ENCODE measurements at regions not wholly inside any gene's neighbourhood (a gene's known extent, or its start where the extent isn't known, plus 50 kb on each side); places are given as distances from the start of the nearest gene placed in this dataset.

DNA sequence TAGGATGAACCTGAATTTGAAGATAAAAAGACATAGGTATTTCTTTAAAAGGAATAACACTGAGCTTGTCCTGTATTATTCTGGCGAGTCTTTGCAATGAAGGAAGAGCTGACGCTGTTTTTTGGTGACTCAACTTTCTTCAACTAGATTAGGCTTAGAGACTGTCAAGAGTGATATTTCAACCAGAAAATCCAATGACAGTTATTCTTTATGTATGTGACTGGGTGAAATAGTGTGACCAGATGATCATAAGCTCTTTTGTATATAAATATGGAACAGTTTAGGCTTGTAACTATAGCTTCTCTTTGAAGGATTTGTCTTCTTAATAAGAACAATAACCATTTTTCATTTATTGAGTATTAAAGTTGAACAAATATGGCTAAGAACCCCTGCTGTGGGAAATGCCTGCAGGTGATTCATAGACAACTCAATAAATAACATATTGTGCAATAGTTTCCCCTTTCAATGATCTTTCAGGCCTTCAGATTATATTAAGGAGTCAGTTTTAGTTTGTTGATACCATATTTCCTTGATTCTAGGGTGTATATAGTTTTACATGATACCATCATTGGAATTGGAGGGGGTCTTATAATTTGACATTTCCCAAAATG, 265.6 kb upstream of the JAG1 start:
- CTCF ChIA-PET: interaction anchor here (0.6 to 1.6 kb wide), 5 partner anchors 10 to 335 kb away, joined by 3 to 5 read pairs (median 3); no protein-coding TSS in a partner anchor
- ATAC-seq (no peak), DNase-seq (ENCODE audit: low read depth, low spot score) (no peak), FAIRE-seq (no peak)
- Histone ChIP-seq H4K20me1 (ENCODE audit: control insufficient read depth, insufficient read depth) (no peaks in the 10 kb centered on the region), H3K9ac (ENCODE audit: control insufficient read depth, insufficient read depth, low read length) (no peak overlapping the region), H3K9me3 (replicated peaks; ENCODE audit: control insufficient read depth, insufficient read depth, low read length) (no peaks in the 10 kb centered on the region), H2AFZ (ENCODE audit: control insufficient read depth, low read depth, low read length) (no peak overlapping the region), H3K36me3 (ENCODE audit: control insufficient read depth in 2 of 2, insufficient read depth in 2 of 2, low read length in 1 of 2) (no peaks in the 10 kb centered on the region), H3K79me2 (ENCODE audit: control insufficient read depth, insufficient read depth, low read length) (no peaks in the 10 kb centered on the region), H3K27ac (ENCODE audit: control insufficient read depth, insufficient read depth) (no peak overlapping the region), H3K4me1 (ENCODE audit: control insufficient read depth, insufficient read depth, low read length) (peaks cover 9% of the 10 kb centered on the region), H3K4me2 (ENCODE audit: control insufficient read depth, insufficient read depth) (no peak overlapping the region), H3K4me3 (no peak overlapping the region), H3K27me3 (replicated peaks in 1 of 2; ENCODE audit: control insufficient read depth in 2 of 2, insufficient read depth in 2 of 2, low read length in 1 of 2) (no peaks in the 10 kb centered on the region)
- POLR2A ChIA-PET: interaction anchor here (0.5 to 0.6 kb wide), 2 partner anchors 16 to 302 kb away, joined by 3 to 4 read pairs; no protein-coding TSS in a partner anchor
- RAD21 ChIA-PET (ENCODE audit: unreplicated experiment): no interaction called here
- SMC1A ChIA-PET (ENCODE audit: uncharacterized antibody, unreplicated experiment): interaction anchor here (0.9 to 1.2 kb wide), 3 partner anchors 10 to 388 kb away, joined by 3 read pairs; no protein-coding TSS in a partner anchor
- WGBS (ENCODE audit: insufficient coverage, insufficient replicate concordance, low lambda C conversion rate, missing lambda C conversion rate): 67% methylated on average over 2 of the region's 2 CpGs
- TF ChIP-seq, protein P1, sequence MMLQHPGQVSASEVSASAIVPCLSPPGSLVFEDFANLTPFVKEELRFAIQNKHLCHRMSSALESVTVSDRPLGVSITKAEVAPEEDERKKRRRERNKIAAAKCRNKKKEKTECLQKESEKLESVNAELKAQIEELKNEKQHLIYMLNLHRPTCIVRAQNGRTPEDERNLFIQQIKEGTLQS (IDR thresholded peaks at IDR 0.05; ENCODE audit: borderline replicate concordance, extremely low read depth, low read depth, low read length): no peak
- TF ChIP-seq ZSCAN29 (IDR thresholded peaks at IDR 0.05) (no peak), NFYB (IDR thresholded peaks at IDR 0.05; ENCODE audit: insufficient read depth, low read depth, low read length) (no peak), BHLHE40 (IDR thresholded peaks at IDR 0.05; ENCODE audit: borderline replicate concordance in 1 of 2, low read depth in 2 of 2, low read length in 1 of 2) (no peak), ZNF24 (IDR thresholded peaks at IDR 0.05) (no peak), WRNIP1 (IDR thresholded peaks at IDR 0.05; ENCODE audit: borderline replicate concordance, low read depth, low read length) (no peak), NBN (IDR thresholded peaks at IDR 0.05) (no peak), EGR1 (IDR thresholded peaks at IDR 0.05; ENCODE audit: borderline replicate concordance in 1 of 2, low read depth in 2 of 2, low read length in 2 of 2) (no peak), LARP7 (IDR thresholded peaks at IDR 0.05) (no peak), CBX3 (IDR thresholded peaks at IDR 0.05; ENCODE audit: borderline replicate concordance, low read depth) (no peak), KDM1A (IDR thresholded peaks at IDR 0.05; ENCODE audit: borderline replicate concordance) (no peak)
- TF ChIP-seq, protein P2, sequence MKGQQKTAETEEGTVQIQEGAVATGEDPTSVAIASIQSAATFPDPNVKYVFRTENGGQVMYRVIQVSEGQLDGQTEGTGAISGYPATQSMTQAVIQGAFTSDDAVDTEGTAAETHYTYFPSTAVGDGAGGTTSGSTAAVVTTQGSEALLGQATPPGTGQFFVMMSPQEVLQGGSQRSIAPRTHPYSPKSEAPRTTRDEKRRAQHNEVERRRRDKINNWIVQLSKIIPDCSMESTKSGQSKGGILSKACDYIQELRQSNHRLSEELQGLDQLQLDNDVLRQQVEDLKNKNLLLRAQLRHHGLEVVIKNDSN (IDR thresholded peaks at IDR 0.05; ENCODE audit: borderline replicate concordance, extremely low read length, insufficient read depth, low read depth, low read length): no peak
- TF ChIP-seq, protein P3, sequence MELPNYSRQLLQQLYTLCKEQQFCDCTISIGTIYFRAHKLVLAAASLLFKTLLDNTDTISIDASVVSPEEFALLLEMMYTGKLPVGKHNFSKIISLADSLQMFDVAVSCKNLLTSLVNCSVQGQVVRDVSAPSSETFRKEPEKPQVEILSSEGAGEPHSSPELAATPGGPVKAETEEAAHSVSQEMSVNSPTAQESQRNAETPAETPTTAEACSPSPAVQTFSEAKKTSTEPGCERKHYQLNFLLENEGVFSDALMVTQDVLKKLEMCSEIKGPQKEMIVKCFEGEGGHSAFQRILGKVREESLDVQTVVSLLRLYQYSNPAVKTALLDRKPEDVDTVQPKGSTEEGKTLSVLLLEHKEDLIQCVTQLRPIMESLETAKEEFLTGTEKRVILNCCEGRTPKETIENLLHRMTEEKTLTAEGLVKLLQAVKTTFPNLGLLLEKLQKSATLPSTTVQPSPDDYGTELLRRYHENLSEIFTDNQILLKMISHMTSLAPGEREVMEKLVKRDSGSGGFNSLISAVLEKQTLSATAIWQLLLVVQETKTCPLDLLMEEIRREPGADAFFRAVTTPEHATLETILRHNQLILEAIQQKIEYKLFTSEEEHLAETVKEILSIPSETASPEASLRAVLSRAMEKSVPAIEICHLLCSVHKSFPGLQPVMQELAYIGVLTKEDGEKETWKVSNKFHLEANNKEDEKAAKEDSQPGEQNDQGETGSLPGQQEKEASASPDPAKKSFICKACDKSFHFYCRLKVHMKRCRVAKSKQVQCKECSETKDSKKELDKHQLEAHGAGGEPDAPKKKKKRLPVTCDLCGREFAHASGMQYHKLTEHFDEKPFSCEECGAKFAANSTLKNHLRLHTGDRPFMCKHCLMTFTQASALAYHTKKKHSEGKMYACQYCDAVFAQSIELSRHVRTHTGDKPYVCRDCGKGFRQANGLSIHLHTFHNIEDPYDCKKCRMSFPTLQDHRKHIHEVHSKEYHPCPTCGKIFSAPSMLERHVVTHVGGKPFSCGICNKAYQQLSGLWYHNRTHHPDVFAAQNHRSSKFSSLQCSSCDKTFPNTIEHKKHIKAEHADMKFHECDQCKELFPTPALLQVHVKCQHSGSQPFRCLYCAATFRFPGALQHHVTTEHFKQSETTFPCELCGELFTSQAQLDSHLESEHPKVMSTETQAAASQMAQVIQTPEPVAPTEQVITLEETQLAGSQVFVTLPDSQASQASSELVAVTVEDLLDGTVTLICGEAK (IDR thresholded peaks at IDR 0.05; ENCODE audit: borderline replicate concordance): no peak
- TF ChIP-seq, protein P4, sequence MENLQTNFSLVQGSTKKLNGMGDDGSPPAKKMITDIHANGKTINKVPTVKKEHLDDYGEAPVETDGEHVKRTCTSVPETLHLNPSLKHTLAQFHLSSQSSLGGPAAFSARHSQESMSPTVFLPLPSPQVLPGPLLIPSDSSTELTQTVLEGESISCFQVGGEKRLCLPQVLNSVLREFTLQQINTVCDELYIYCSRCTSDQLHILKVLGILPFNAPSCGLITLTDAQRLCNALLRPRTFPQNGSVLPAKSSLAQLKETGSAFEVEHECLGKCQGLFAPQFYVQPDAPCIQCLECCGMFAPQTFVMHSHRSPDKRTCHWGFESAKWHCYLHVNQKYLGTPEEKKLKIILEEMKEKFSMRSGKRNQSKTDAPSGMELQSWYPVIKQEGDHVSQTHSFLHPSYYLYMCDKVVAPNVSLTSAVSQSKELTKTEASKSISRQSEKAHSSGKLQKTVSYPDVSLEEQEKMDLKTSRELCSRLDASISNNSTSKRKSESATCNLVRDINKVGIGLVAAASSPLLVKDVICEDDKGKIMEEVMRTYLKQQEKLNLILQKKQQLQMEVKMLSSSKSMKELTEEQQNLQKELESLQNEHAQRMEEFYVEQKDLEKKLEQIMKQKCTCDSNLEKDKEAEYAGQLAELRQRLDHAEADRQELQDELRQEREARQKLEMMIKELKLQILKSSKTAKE (IDR thresholded peaks at IDR 0.05; ENCODE audit: low read depth, poor library complexity, severe bottlenecking): no peak
- in situ Hi-C loops (cut with MboI): no loop called here
- intact Hi-C loops (cut with micrococcal nuclease; ENCODE audit: unreplicated experiment): no loop called here
- no TSS peak for BruUV-seq (replicated peaks)

All from GM12878 (cell line).